T-helper 1 cell treated with Interleukin-12 subunit alpha and Interleukin-12 subunit beta and Interleukin-4 antibody, amounts not matched to agents 30 ng/mL and 1 ng/mL, for 36 hours (primary cell): ENCODE measurements at regions not wholly inside any gene's neighbourhood (a gene's known extent, or its start where the extent isn't known, plus 50 kb on each side); places are given as distances from the start of the nearest gene placed in this dataset.

Source experiments
- intact Hi-C: fragments of 100-400 bp; cut with micrococcal nuclease; formaldehyde crosslinking; loops from one replicate; pipeline ENCODE4 v1.15.1; 2024

DNA sequence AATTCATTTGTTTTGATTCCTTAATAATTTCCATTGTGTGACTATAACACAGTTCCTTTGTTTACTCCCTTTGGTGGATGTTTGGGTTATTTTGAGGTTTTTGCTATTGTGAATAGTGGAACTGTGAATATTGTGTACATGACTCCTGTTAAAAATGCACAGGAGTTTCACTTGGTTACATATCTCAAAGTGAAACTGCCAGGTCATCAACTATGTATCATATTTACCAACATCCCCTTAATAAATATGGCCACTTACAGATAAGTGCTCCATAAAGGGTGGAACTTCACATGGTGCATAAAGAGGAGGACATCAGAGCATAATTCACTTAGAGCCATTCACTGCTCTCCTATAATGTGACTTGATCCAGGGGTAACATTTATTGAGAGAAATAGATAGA is 328.9 kb downstream of the SEC23A start:
- intact Hi-C loops = no loop called here

DNA sequence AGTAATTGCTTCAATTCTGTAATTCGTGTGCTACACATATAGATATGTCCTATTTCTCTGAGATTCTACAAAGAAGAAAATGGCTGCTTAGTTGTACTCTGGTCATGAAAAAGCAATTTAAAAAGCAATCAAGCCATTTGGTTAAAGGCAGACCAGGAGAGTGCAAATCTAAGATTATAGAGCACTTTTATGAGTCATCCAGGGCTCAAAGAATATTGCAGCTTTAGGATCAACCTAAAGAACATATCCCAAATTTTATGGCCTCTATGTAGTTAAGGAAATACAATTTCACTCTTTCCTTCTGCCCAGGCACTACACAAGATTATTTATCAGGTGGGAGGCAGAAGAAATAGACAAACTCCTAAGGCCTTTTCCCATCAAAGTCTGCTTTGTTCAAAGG is 332.8 kb downstream of the SEC23A start:
- intact Hi-C loops = no loop called here

GRCh38 chr14:38762845-38763244 is 340.2 kb downstream of the SEC23A start:
- intact Hi-C loops = no loop called here

GRCh38 chr14:38762426-38762825 is 340.6 kb downstream of the SEC23A start:
- intact Hi-C loops = no loop called here

- intact Hi-C loops = no loop called here
These were observed 342.0 kb downstream of the SEC23A start for GRCh38 chr14:38761033-38761432.

- intact Hi-C loops = no loop called here
These were observed 344.4 kb downstream of the SEC23A start for GRCh38 chr14:38758661-38759060.

GRCh38 chr14:38755036-38755435 is 348.0 kb downstream of the SEC23A start:
- intact Hi-C loops = no loop called here

DNA sequence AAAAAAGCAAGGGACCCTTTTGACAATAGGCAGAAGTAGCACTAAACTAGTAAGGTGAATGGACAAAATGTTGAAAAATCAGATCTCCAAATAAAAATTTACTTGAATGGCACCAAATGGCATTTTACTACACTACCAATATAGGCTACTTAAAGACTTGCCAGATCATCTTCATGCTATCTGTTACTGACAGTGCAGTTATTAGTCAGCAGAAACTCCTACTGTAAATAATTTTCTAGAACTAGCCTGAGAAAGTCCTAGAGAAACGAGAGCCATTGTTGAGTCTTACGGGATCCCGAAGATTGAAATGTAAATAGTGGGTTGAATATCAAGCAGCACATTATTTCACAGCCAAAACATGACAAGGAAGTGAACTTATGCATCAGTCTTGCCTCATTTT is 350.3 kb downstream of the SEC23A start:
- intact Hi-C loops = loop anchor here (2.0 kb wide), 1 partner anchor 78 kb away; no protein-coding TSS in a partner anchor

- intact Hi-C loops = loop anchor here (2.0 kb wide), 1 partner anchor 78 kb away; no protein-coding TSS in a partner anchor
These were observed 350.7 kb downstream of the SEC23A start for GRCh38 chr14:38752341-38752740.

- intact Hi-C loops = no loop called here
These were observed 351.6 kb downstream of the SEC23A start for GRCh38 chr14:38751459-38751858.

DNA sequence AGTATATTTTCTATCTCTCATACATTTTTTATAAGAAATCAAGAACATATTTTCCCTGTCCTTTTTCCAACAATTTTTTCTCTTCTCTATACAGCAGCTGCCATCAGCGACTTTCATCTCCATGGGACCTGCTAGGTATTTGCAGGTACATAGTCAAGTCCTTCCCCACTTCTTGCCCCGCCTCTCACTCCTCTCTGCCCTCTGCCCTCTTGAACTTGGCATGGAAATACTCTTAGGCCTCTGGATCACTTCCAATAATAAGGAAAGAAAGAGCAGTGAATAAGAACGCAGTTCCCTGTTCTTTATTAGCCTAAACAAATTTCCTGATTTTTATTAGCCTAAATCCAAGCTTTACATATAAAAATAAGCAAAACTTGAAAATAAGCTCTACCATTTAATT is 353.1 kb downstream of the SEC23A start:
- intact Hi-C loops = no loop called here

GRCh38 chr14:38745861-38746260 is 357.2 kb downstream of the SEC23A start:
- intact Hi-C loops = no loop called here

DNA sequence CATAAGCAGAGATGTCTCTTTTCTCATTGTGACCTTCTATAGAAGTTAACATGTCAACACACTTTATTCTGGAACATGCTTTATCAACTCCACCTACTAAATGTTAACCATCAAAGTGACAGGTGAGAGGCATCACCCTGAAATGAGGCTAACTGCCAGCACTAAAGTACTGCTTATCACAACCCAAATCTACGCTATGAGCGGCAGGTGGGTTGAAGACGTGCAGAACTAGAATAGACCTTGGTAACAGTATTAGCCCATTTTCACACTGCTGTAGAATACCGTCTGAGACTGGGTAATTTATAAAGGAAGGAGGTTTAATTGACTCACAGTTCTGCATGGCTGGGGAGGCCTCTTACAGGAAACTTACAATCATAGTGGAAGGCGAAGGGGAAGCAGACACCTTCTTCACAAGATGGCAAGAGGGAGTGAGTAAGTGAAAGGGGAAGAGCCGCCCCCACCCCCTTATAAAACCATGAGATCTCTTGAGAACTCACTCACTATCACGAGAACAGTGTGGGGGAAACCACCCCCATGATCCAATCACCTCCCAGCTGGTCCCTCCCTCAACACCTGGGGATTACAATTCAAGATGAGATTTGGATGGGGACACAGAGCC is 359.0 kb downstream of the SEC23A start:
- intact Hi-C loops = no loop called here

DNA sequence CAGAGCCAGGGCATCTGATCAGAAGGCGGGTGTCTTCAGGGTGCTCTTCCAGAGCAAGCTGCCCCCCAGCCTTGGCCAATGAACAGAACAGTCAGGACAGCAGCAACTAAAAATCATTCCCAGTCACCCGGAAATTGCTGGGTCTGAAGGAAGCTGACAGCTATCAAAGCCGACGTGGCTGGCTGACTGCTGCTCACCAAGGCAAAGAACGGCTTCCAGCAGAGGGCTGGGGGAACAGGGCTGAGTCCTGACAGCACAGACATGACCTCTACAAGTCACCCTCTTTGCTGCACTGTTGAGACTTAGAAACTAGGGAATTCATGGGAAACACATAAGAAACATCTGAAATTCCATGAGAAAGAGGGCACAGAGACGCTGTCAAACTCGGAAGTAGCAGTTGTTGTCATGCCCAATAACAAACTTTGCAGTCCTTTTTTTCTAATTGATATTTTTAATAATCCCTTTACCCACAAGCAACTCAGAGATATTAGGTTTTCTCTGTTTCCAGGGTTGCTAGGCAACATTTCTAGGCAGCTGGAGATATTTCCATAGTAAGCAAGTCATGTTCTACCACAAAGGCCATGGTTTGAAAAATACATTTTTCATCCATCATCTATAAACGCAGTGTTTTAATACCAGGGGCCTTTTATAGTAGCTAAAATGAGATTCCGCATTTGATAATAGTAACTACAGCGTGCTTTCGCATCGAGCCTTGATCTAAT is 365.2 kb downstream of the SEC23A start:
- intact Hi-C loops = no loop called here

DNA sequence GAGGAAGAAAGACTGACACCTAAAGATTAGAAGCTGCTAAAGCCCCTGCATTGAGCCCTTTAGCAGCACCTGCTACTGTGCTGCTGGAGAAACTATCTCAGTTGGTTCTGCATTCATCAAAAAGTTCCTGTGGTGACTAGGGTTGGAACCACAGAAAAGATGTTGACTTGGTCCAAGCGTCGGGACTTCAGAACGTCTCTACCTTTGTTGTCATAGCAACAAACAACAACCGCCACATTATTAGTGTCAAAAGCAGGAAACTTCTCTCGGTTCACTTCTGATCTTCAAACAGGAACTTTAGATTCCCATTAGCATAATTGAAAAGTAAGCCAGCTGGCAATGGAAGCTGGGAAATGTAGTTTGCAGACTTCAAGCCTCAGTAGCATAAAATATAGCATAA is 368.0 kb downstream of the SEC23A start:
- intact Hi-C loops = no loop called here

GRCh38 chr14:38731962-38732361 is 371.1 kb downstream of the SEC23A start:
- intact Hi-C loops = no loop called here

DNA sequence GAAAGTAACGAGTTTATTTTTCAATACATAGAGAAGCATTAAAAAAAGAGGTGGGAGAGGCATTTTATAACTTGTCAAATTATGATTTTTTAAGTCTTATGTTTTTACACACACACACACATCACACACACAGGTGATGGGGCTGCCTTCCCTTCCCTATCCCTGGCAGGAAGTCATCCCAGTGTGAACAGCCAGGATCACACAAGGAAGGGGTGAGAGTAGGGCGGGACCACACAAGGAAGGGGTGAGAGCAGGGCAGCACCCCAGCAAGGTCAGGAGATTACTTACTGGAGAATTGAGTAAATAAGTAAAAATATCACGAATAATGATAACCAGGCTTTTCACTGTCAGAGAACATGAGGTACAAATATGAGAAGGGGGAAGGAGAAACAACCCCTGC is 372.6 kb downstream of the SEC23A start:
- intact Hi-C loops = no loop called here

GRCh38 chr14:38727731-38728130 is 375.3 kb downstream of the SEC23A start:
- intact Hi-C loops = no loop called here

- intact Hi-C loops = no loop called here
These were observed 378.4 kb downstream of the SEC23A start for GRCh38 chr14:38724621-38725020.

DNA sequence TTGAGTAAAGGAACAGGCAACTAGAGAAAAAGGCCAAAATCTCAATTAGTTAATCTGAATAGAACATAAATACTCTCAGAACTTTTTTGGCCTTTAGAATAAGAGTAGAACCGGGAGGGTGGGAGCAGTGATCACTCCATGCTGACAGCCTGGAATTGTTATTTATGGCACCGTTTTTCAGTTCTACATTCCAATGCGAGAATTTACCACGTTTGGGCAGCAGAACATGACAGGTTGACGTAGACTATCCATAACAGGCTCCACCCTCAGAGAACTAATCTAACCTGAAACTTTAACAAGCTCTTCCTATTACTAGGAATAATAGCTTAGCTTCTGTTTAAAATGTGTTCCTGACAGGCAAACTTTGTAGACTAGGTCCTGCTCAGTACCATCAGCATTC is 379.1 kb downstream of the SEC23A start:
- intact Hi-C loops = loop anchor here (2.0 kb wide), 1 partner anchor 821 kb away; no protein-coding TSS in a partner anchor

GRCh38 chr14:38723277-38723676 is 379.8 kb downstream of the SEC23A start:
- intact Hi-C loops = loop anchor here (2.0 kb wide), 1 partner anchor 820 kb away; no protein-coding TSS in a partner anchor

GRCh38 chr14:38721822-38722431 is 381.1 kb downstream of the SEC23A start:
- intact Hi-C loops = loop anchor here (1.0 to 2.0 kb wide), 3 partner anchors 145 to 819 kb away; no protein-coding TSS in a partner anchor
